Heart right ventricle (tissue), 16 donors: ENCODE measurements at regions not wholly inside any gene's neighbourhood (a gene's known extent, or its start where the extent isn't known, plus 50 kb on each side); places are given as distances from the start of the nearest gene placed in this dataset.
A peak's percentile ranks its signal among the peaks of the same experiment; 100 is the strongest.

Experiments
- ATAC-seq, 8 donors: fragments of 200-7000 bp; cut with Tn5 transposase; one replicate each; pipeline ENCODE4 v1.9.1; 2020; ENCODE audit warnings: mild to moderate bottlenecking in 8 of 8, moderate library complexity in 8 of 8, moderate number of reproducible peaks in 1 of 8
- DNase-seq, 2 donors: peaks; one replicate each; pipeline ENCODE4 v3.0.0-alpha.2; 2020
- H3K27ac ChIP-seq, 10 donors: fragments of 200-600 bp; sonication (generic) in 2 of 10; one replicate each; pipeline versions ENCODE4 v1.5.0 to v1.8.0; 2020 to 2022; ENCODE audit warnings: mild to moderate bottlenecking in 3 of 10
- H3K27me3 ChIP-seq, 7 donors: fragments of 200-600 bp; one replicate each; pipeline ENCODE4 v1.8.0; 2021 to 2022; ENCODE audit warnings: mild to moderate bottlenecking in 2 of 7
- H3K36me3 ChIP-seq, 9 donors: fragments of 200-600 bp; sonication (generic) in 1 of 9; one replicate each; pipeline versions ENCODE4 v1.5.0 to v1.8.0; 2020 to 2022; ENCODE audit warnings: mild to moderate bottlenecking in 2 of 9
- H3K4me1 ChIP-seq, 9 donors: fragments of 200-600 bp; sonication (generic) in 1 of 9; one replicate each; pipeline versions ENCODE4 v1.5.0 to v1.8.0; 2020 to 2022; ENCODE audit warnings: mild to moderate bottlenecking in 4 of 9
- H3K4me3 ChIP-seq, 10 donors: fragments of 200-600 bp; sonication (generic) in 2 of 10; one replicate each; pipeline versions ENCODE4 v1.5.0 to v1.8.0; 2020 to 2022; ENCODE audit warnings: mild to moderate bottlenecking in 7 of 10, moderate library complexity in 2 of 10
- H3K9me3 ChIP-seq, 11 donors: fragments of 200-600 bp in 10 of 11; sonication (generic) in 2 of 11; one replicate each; pipeline versions ENCODE4 v1.5.0 to v1.8.0; 2013 to 2022; ENCODE audit warnings: mild to moderate bottlenecking in 2 of 11, control low read depth in 1 of 11, moderate library complexity in 1 of 11
- CTCF ChIP-seq, 9 donors: fragments of 200-600 bp; sonication (generic) in 2 of 9; IDR thresholded peaks; one replicate each; pipeline versions ENCODE4 v1.5.0 to v1.8.0; 2021 to 2022; ENCODE audit warnings: antibody characterized with exemption in 9 of 9, mild to moderate bottlenecking in 5 of 9, moderate library complexity in 1 of 9
- WGBS, 2 donors: extraction: QIAGEN DNeasy Blood & Tissue Kit; methylation state at CpG; one replicate each; pipeline ENCODE4 v1.1.7; 2013; ENCODE audit warnings: inconsistent platforms in 1 of 2; 5-methylcytosine and 5-hydroxymethylcytosine counted together
- intact Hi-C, 10 donors: fragments of 100-400 bp; cut with DNase I; formaldehyde crosslinking; loops; one replicate each; pipeline versions ENCODE4 v1.11.1 to v1.14.2; 2022
- donor health status: Arrhythmogenic right ventricular cardiomyopathy.
- donor health status: ischemic (EF 13 %, LVEDD 7.1; RV severe dilation, severe dysfunction).
- donor health status: healthy with polysubstance abuse.
- donor health status: DM: no; HTN: yes; CAD: no.
- donor health status: DM: no; HTN: no; CAD: no.
- donor health status: ischemic (EF 25% LVEDD 6.9; RV normal size, moderate dysfunction).
- donor health status: ischemic (EF 25% LVEDD 5.7; RV mildly dilated, moderate dysfunction).
- donor health status: healthy.
- donor health status: DM: yes; HTN: yes; CAD: no.
- donor health status: Ischemic cardiomyopathy.
- donor health status: ischemic (EF 35%, LVEDD 5.7; RV mildly dilated, moderate dysfunction).
- donor health status: nonischemic (EF 11% LVEDD 7.7; RV severe dilation, severe dysfunction).
- donor health status: DM: yes; HTN: yes; CAD: no.
- donor health status: PGD.
- donor health status: ischemic (EF 29% LVEDD 5.4; RV normal size, mild dysfunction).
- donor health status: nonischemic (EF 23%, LVEDD 6.1; RV moderate dilation, normal function).

GRCh38 chr3:127137113-127137512 is 55.8 kb upstream of the PRR23E start:
- intact Hi-C loops: loop anchor here in 1 of 10 donors (2.0 kb wide), 1 partner anchor 32 kb away; no protein-coding TSS in a partner anchor
- no peaks in the 10 kb centered on the region for H3K9me3 ChIP-seq
- DNase-seq: peak in 1 of 2 donors; percentile 47

GRCh38 chr3:127137757-127138536 is 55.0 kb upstream of the PRR23E start:
- Histone ChIP-seq H3K4me1 (peaks cover 0 to 49% (median 23%) of the 10 kb centered on the region in 9 donors), H3K4me3 (no peak overlapping the region), H3K36me3 (no peaks in the 10 kb centered on the region), H3K27ac (peak overlapping the region in 9 of 10 donors; percentile 24 to 85 (median 78)), H3K9me3 (peaks cover 0 to under 1% (median 0%) of the 10 kb centered on the region in 11 donors), H3K27me3 (peaks cover 0 to 41% (median 6%) of the 10 kb centered on the region in 7 donors)
- no peak for DNase-seq
- intact Hi-C loops: loop anchor here in 1 of 10 donors (2.0 kb wide), 1 partner anchor 31 kb away; no protein-coding TSS in a partner anchor
- TF ChIP-seq CTCF (IDR thresholded peaks at IDR 0.05): no peak
- no peak for ATAC-seq
- WGBS, 2 donors: 78 to 85% methylated on average over 11 of the region's 11 CpGs

More at GRCh38 chr3:127137113-127137512, 55.8 kb upstream of the PRR23E start:
- no peak overlapping the region for H3K4me3 ChIP-seq
- no peaks in the 10 kb centered on the region for H3K36me3 ChIP-seq
- peaks cover 0 to 49% (median 23%) of the 10 kb centered on the region in 9 donors for H3K4me1 ChIP-seq
- peak overlapping the region in 7 of 10 donors; percentile 37 to 85 (median 78) for H3K27ac ChIP-seq
- 53 to 58% methylated on average over 8 of the region's 8 CpGs for WGBS, 2 donors
- no peak for TF ChIP-seq CTCF (IDR thresholded peaks at IDR 0.05)
- H3K27me3 ChIP-seq: peaks cover 0 to 41% (median 11%) of the 10 kb centered on the region in 7 donors
- ATAC-seq: peak in 7 of 8 donors; percentile 12 to 64 (median 53)

- peak overlapping the region in 1 of 10 donors; percentile 85 for H3K27ac ChIP-seq
- DNase-seq (no peak), ATAC-seq (no peak)
- intact Hi-C loops: no loop called here
- no peaks in the 10 kb centered on the region for H3K36me3 ChIP-seq
- H3K27me3 ChIP-seq: peaks cover 0 to 23% (median 6%) of the 10 kb centered on the region in 7 donors
- no peak for TF ChIP-seq CTCF (IDR thresholded peaks at IDR 0.05)
- peaks cover 0 to 39% (median 13%) of the 10 kb centered on the region in 9 donors for H3K4me1 ChIP-seq
- 86 to 93% methylated on average over 17 of the region's 17 CpGs for WGBS, 2 donors
- H3K9me3 ChIP-seq: peaks cover 0 to 7% (median 0%) of the 10 kb centered on the region in 11 donors
- no peak overlapping the region for H3K4me3 ChIP-seq
Measured at GRCh38 chr3:127139601-127140500, 53.1 kb upstream of the PRR23E start.
